ENCODE measurements at regions not wholly inside any gene's neighbourhood (a gene's known extent, or its start where the extent isn't known, plus 50 kb on each side); places are given as distances from the start of the nearest gene placed in this dataset.

DNA sequence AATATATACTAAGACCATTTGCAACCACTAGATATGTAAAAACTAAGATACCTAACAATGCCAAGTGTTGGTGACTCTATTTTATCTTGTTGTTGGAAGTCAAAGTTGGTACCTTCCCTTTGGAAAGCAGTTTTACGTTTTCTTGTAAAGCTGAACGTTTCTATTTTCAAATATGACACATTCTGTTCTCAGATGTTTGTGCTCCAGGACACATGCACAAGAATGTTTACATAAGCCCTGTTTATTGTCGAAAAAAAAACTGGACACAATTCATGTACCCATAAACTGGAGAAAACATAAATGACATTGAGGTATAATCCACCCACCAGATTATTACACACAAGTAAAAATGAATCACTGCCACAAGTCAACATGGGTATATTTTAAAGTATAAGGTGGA, 967.4 kb downstream of the BCL11B start:
- POLR2A ChIA-PET = no interaction called here
- CTCF ChIA-PET = no interaction called here
- no peak for DNase-seq (ENCODE audit: low read depth, low spot score)

DNA sequence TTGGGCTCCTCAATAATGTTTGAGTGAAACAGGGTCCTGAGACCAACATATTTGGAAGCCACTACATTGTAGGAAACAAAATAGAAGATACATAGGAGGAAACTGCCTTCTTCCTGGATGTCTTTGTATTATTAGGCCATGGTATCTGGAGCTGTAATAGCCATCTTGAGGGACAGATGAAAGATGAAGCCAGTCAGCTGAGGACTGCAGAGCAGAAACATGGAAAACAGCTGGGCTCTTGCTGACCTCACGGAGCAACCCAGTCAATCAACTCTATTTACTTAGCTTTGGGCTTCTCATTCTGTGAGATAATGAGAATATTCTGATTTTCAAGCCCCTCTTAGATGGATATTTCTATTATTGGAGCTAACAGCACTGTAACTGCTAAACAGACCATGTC, 962.4 kb downstream of the BCL11B start:
- ChIA-PET POLR2A (no interaction called here), CTCF (no interaction called here)
- DNase-seq (ENCODE audit: low read depth, low spot score) = no peak
- Histone ChIP-seq H3K27ac (ENCODE audit: low read depth, low read length) (no peak overlapping the region), H3K4me3 (ENCODE audit: low read depth, low read length) (no peak overlapping the region), H3K27me3 (ENCODE audit: control insufficient read depth, insufficient read depth, low read length) (no peaks in the 10 kb centered on the region), H3K9me3 (ENCODE audit: control insufficient read depth, insufficient read depth, low read length) (peaks cover 19% of the 10 kb centered on the region)
- TF ChIP-seq, protein P1, sequence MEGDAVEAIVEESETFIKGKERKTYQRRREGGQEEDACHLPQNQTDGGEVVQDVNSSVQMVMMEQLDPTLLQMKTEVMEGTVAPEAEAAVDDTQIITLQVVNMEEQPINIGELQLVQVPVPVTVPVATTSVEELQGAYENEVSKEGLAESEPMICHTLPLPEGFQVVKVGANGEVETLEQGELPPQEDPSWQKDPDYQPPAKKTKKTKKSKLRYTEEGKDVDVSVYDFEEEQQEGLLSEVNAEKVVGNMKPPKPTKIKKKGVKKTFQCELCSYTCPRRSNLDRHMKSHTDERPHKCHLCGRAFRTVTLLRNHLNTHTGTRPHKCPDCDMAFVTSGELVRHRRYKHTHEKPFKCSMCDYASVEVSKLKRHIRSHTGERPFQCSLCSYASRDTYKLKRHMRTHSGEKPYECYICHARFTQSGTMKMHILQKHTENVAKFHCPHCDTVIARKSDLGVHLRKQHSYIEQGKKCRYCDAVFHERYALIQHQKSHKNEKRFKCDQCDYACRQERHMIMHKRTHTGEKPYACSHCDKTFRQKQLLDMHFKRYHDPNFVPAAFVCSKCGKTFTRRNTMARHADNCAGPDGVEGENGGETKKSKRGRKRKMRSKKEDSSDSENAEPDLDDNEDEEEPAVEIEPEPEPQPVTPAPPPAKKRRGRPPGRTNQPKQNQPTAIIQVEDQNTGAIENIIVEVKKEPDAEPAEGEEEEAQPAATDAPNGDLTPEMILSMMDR (IDR thresholded peaks at IDR 0.05; ENCODE audit: low read depth, low read length) = no peak

More for the DNA sequence above, 967.4 kb downstream of the BCL11B start:
- no peak overlapping the region for H3K4me3 ChIP-seq (ENCODE audit: low read depth, low read length)
- H3K27ac ChIP-seq (ENCODE audit: low read depth, low read length) = no peak overlapping the region
- TF ChIP-seq, protein P1 (IDR thresholded peaks at IDR 0.05; ENCODE audit: low read depth, low read length) = no peak
- peaks cover 17% of the 10 kb centered on the region for H3K9me3 ChIP-seq (ENCODE audit: control insufficient read depth, insufficient read depth, low read length)
- H3K27me3 ChIP-seq (ENCODE audit: control insufficient read depth, insufficient read depth, low read length) = no peaks in the 10 kb centered on the region

GRCh38 chr14:98312006-98312405, 960.0 kb downstream of the BCL11B start:
- ChIA-PET POLR2A (no interaction called here), CTCF (no interaction called here)
- Histone ChIP-seq H3K4me3 (ENCODE audit: low read depth, low read length) (no peak overlapping the region), H3K9me3 (ENCODE audit: control insufficient read depth, insufficient read depth, low read length) (peaks cover 10% of the 10 kb centered on the region), H3K27ac (ENCODE audit: low read depth, low read length) (no peak overlapping the region), H3K27me3 (ENCODE audit: control insufficient read depth, insufficient read depth, low read length) (no peaks in the 10 kb centered on the region)
- DNase-seq (ENCODE audit: low read depth, low spot score) = no peak
- TF ChIP-seq, protein P1 (IDR thresholded peaks at IDR 0.05; ENCODE audit: low read depth, low read length) = no peak

- no peaks in the 10 kb centered on the region for H3K27me3 ChIP-seq (ENCODE audit: control insufficient read depth, insufficient read depth, low read length)
Measured at GRCh38 chr14:98321841-98322240, 950.2 kb downstream of the BCL11B start.

GRCh38 chr14:98323836-98324235, 948.2 kb downstream of the BCL11B start:
- POLR2A ChIA-PET = no interaction called here
- CTCF ChIA-PET = interaction anchor here (0.7 kb wide), 1 partner anchor 1491 kb away, joined by 3 read pairs; no protein-coding TSS in a partner anchor

More at GRCh38 chr14:98321841-98322240, 950.2 kb downstream of the BCL11B start:
- DNase-seq (ENCODE audit: low read depth, low spot score) = no peak
- Histone ChIP-seq H3K27ac (ENCODE audit: low read depth, low read length) (no peak overlapping the region), H3K4me3 (ENCODE audit: low read depth, low read length) (no peak overlapping the region), H3K9me3 (ENCODE audit: control insufficient read depth, insufficient read depth, low read length) (peaks cover 32% of the 10 kb centered on the region)
- TF ChIP-seq, protein P1 (IDR thresholded peaks at IDR 0.05; ENCODE audit: low read depth, low read length) = no peak
- ChIA-PET POLR2A (no interaction called here), CTCF (interaction anchor here (0.5 kb wide), 1 partner anchor 953 kb away, joined by 4 read pairs; no protein-coding TSS in a partner anchor)

More at GRCh38 chr14:98323836-98324235, 948.2 kb downstream of the BCL11B start:
- DNase-seq (ENCODE audit: low read depth, low spot score) = no peak
- Histone ChIP-seq H3K9me3 (ENCODE audit: control insufficient read depth, insufficient read depth, low read length) (peaks cover 35% of the 10 kb centered on the region), H3K27ac (ENCODE audit: low read depth, low read length) (no peak overlapping the region), H3K4me3 (ENCODE audit: low read depth, low read length) (no peak overlapping the region), H3K27me3 (ENCODE audit: control insufficient read depth, insufficient read depth, low read length) (no peaks in the 10 kb centered on the region)
- TF ChIP-seq, protein P1 (IDR thresholded peaks at IDR 0.05; ENCODE audit: low read depth, low read length) = no peak

All from AG04450 (cell line).